ENCODE measurements at regions not wholly inside any gene's neighbourhood (a gene's known extent, or its start where the extent isn't known, plus 50 kb on each side); places are given as distances from the start of the nearest gene placed in this dataset.

- TF ChIP-seq MXI1 (IDR thresholded peaks at IDR 0.05; ENCODE audit: borderline replicate concordance, low read depth, low read length) (no peak), CEBPB (IDR thresholded peaks at IDR 0.05; ENCODE audit: low read depth, low read length) (no peak), CTCF (conservative IDR thresholded peaks at IDR 0.05; ENCODE audit: low read depth, low read length) (no peak), CHD1 (IDR thresholded peaks at IDR 0.05; ENCODE audit: low read depth, low read length) (no peak), FOS (IDR thresholded peaks at IDR 0.05; ENCODE audit: low read depth, low read length) (no peak), POLR2A (IDR thresholded peaks at IDR 0.05; ENCODE audit: low read depth, low read length) (no peak), RFX5 (IDR thresholded peaks at IDR 0.05; ENCODE audit: low read depth, low read length) (no peak)
Measured at GRCh38 chr14:35456261-35456660, 51.7 kb upstream of the NFKBIA start.
